ENCODE measurements at regions not wholly inside any gene's neighbourhood (a gene's known extent, or its start where the extent isn't known, plus 50 kb on each side); places are given as distances from the start of the nearest gene placed in this dataset.
A peak's percentile ranks its signal among the peaks of the same experiment; 100 is the strongest.

DNA sequence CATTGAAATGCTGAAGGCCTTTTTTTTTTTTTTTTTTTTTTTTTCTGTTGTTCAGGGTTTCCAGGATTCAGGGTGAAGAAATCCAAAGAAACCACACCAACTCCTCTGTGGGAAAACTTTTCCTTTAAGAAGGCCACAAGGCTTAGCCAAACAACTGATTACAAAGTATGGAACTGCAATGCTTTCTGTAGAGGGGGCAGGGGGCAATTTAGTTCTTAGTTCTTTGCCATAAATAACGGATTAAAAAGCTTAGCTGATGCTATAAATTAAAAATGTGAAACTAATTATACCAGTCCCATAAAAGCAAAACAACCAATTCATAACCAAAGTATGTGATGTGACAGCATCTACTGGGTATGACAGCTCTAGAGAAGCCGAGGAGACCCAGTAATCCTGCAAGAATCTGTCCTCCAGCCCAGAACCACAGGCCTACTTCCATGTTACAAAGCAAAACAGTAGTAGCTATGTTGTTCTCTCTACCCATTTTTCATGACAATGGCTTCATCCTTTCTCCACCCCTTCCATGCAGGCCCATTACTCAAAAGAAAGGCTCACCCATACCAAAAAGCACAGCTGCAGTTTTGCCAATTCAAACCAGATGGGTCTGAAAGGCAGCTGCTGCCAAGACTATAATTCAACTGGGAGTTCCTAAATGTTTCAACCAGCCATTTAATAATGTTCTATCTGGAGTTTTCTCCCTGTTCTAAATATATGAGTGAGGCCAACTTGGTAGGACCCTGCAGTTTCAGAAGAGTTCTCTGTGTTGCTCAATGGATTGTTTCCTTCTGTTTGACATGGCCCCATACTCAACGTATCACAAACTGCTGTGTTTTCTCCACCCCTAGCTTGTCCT, 167.1 kb upstream of the ZFHX3 start:
- no peak for DNase-seq (ENCODE audit: low spot score)

DNA sequence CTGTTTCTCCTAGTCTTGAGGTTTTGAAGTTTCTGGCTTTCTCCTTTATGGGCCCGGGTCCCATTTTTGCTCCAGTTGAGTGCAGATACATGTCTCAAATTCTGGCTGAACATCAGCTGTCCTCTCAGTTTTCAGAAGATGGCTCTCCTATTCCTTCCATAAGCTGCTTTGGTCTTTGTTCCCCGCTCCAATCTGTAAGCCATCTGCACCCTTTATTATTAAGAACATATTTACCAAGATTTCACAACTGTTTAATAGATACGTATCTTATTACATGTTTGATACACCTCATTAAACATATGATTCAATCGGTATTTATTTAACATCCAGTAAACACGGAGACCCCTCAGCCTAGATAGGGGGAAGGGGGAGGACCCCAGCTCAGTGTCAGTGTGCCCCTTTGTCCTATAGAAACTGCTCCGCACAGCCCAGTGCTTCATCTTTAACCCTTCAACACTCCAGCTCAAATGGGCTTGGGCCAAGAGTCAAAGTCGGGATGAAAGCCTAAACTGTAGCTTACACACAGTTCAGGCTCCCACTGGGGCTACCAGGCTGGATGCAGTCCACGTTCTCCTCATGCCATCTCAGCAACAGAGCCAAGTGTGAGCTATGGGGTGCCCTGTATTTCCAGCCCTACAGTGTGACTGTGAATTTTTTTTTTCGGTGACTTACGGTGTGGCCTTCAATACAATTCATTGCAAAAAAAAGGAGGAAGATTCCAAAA, 166.0 kb upstream of the ZFHX3 start:
- no peak for DNase-seq (ENCODE audit: low spot score)

DNA sequence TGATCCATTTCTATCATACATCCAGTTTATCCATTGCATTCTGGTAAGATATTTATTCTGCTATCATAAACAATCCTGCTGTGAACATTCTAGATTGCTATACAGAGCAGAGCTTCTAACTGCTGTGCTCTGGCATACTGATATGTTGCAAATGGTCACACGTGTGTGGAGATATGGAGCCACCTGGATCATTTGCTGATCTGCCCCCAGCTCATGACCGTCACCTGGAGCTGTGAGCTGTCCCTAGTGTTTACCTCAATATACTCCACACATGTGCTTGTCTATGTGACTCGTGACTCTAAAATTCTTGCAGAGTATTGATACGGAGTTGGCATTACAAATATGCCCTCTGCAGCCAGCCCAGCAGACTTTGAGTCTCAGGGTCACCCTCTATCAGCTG, 164.5 kb upstream of the ZFHX3 start:
- no peak for DNase-seq (ENCODE audit: low spot score)

DNA sequence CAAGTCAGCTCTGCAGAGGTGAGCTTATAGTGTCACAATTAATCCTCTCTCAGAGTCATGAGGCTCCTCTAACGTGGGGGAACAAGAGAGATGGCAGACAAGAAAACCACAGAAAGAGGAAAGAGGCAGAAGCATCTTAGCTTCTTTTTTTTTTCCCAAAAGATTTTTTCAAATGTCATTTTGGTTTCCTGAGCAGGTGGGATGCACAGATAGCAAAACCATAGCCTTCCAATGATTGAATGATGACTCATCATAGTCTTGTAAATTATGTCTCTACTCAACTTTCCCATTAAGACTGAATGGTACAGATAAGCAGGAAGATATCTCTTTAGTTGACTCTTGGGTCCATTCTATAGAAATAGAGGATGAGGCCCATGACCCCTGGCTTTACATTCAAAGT, 162.8 kb upstream of the ZFHX3 start:
- DNase-seq (ENCODE audit: low spot score), result no peak

DNA sequence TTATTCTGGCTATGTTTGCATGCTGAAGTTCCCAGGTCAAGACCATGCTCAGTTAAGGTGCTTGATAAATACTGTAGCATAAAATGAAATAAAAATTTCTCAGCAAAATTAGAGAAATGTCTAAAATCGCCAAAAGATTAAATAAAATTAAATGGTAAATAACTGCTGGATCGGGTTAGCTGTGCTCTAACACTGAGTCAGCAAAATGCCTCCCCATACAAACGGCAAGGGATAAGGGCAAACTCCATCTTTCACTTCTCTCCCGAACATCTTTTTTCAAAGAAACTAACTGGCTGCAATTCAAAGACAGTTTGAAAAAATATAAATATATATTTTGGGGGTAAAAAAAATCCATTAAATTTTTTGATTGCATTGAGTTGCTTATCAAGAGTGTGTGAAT, 162.2 kb upstream of the ZFHX3 start:
- DNase-seq (ENCODE audit: low spot score), result no peak

DNA sequence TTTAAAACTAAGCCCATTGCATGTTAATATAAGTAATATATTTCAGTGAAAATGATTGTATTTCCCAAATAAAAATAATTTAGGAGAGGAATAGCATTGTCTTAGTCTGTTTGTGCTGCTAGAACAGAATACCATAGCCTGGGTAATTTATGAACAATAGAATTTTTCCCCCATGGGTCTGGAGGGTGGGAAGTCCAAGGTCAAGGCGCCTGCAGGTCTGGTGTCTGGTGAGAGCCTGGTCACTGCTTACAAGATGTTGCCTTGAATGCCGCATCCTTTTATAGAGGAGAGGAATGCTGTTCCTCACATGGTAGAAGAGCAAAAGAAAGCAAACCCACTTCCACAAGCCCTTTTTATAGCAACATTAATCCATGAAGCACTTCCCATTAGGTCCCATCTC, 161.3 kb upstream of the ZFHX3 start:
- DNase-seq (ENCODE audit: low spot score), result no peak

DNA sequence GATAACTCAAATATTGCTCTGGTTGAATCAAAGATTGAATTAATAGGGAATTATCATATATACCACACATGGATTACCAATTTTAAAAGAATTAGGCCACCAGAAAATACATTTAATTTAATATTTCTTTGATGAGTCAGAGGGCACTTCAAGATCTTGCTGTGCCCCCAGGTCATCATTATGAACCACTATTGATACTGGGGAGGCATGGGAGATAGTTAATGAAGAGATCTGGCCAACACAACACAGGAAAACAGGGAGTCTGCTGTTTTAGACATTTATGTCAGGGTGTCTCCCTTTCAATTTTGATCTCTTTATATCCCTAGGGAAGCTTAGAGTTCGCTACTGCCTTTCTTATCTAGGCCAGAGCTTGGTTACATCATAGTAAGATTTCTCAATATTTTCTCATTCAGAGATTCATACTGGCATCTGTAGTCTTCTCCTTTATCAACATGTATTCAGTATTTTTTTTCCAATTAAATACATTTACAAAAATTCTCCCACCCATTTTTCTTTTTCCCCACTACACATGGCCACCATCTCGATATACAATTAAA, 158.3 kb upstream of the ZFHX3 start:
- DNase-seq (ENCODE audit: low spot score), result no peak

DNA sequence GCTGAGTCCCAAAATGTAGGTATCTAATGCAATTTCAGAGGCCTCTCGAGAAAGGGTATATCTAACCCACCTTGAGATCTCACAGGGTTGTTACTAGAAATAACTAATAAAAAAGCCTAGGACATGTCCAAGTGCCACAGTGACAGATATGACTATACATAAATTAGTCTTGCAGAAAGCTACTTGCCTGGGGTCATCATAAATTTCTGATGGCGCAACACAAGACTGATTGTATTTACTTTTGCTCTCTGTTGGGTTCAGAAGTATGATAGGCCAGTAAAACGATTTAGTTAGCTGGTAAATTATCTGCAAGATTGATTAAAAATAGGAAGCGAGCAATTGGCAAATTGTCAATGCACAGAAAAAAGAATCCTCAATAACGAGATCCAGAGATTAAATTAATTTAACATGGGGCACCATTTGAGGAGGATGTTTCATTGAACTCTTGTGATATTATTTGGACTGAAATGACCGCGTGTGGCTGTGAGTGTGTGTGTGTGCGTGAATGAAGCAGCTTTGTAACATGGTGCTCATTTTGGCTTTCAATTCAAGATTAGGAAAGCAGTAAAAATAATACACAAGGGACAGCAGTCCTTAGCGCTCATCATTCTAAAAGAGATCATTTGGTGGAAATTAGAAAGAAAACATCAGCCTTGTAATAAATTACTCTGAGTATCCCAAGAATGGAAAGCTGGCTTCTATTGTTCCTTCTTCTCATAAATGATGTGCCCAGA, 157.4 kb upstream of the ZFHX3 start:
- peak; percentile 28 for DNase-seq (ENCODE audit: low spot score)

DNA sequence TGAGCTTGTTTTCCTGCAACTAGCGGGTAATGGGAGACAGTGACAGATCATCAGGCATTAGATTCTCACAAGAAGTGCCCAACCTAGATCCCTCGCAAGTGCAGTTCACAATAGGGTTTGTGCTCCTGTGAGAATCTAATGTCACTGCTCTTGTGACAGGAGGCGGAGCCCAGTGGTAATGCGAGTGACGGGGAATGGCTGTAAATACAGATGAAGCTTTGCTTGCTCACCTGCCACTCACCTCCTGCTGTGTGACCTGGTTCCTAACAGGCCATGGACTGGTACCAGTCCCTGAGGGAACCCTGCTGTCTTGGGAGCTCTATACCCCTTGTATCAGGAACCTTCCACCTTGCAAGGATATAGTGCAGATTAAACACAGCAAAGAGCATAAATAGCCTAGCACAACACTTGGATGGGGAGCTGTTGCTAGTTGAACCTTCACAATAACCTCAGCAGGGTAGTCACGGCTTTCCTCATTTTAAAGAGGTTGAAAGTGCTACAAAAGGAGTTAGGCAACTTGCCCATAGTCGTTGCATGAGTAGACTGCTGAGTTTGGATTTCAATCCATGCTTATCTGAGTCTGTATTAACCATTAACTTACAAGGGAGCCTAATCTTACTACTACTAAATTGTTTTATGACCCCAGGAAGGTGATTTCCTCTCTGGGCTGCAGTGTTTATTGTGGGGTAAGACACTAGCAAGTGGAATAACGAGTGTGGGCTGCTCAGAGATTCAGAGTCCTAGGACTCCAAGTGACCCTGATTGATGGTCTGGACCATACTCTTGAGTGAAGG, 156.6 kb upstream of the ZFHX3 start:
- DNase-seq (ENCODE audit: low spot score), result peak; percentile 73

DNA sequence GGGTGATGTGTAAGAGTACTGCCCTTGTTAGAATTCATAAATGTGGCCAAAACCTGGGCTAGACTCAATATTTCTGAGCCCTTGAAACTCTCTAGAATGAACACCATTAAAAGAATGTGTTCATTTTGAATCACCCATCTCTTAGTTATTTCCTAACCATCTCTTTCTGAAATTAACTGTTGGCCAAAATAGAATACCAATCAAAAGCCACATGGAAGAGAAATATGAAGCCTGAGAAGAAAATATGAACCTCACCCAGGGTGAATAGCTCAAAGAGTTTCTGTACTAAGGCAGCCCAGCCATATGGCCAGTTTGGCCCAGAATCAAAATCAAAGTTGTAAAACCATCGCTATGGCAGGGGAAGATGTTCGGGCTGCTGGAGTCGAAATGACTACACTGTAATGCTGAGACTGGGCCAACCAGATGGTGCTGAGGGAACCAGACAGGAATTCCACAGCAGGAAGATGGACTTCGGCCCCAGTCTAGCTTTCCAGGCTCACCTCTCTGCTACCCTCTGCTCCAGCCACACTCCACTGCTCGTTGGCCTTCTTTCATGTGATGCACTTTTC, 154.3 kb upstream of the ZFHX3 start:
- DNase-seq (ENCODE audit: low spot score), result peak; percentile 22

DNA sequence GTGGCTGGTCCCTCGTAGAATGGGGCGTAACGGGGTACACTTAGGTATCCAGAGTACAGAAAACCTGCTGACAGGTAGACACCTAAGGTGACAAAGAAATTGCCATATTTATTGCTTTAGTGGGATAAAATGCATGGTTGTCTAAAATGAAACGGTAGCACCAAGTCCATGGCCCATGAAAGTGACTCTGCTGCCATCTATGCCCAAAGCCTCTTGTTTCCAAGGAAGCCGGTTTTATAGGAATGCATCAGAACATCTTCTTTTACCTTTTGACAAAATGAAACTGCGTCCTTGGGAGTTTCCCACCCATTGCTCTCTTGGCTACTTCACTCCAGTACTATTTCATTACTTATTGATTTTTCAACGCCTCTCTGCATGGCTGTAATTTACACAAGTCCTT, 151.3 kb upstream of the ZFHX3 start:
- DNase-seq (ENCODE audit: low spot score), result no peak

DNA sequence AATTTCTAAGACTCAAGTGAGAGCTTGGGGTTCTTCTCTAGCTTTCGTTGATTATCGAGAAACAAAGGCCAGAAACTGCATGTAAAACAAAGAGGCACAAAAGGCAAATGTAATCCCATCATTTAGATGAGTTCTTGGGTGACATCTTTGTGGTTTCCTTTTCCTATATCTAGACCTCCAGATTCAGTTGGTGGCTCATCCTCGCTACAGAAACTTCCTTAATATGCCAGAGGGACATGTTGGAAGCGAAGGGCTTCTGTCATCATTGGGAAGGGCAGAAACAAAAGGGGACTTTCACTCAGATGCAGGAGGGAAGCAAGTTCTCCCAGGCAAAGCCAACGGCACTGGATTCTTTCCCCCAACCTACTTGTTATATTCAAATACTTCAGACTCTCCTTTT, 150.6 kb upstream of the ZFHX3 start:
- DNase-seq (ENCODE audit: low spot score), result no peak

DNA sequence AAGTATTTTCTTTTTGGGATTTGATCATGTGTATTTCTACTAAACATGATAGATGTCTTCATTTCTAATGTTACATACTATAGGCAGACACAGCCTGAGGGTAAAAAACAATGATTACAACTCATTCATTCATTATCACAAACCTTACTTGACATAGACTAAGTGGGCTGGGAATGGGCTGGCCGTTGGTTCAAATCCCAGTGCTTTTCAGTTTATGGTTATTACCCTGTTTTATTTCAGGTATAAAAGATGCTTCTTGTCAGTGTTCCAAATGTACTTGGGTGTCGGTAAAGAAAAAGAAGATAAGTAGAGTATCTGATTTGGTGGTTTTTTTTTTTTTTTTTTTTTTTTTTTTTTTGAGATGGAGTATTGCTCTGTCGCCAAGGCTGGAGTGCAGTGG, 149.7 kb upstream of the ZFHX3 start:
- no peak for DNase-seq (ENCODE audit: low spot score)

DNA sequence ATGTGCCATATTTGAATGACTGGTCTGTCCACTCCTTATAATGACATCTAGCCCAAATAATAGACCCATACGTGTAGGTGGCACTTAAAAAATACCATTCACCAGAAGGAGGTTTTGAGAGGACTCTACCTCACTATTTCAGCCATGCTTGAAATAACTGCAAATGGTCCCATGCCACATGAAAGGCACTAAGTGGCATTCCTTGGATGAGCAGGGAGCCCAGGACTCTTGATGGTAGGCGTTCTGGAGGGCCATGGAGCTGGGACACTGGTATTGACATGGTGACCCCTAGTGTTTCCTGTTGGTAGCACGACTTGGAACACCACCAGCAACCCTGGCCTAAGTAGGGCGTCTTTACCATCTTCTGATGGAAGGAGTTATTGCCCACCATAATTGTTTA, 148.7 kb upstream of the ZFHX3 start:
- DNase-seq (ENCODE audit: low spot score), result peak; percentile 49

DNA sequence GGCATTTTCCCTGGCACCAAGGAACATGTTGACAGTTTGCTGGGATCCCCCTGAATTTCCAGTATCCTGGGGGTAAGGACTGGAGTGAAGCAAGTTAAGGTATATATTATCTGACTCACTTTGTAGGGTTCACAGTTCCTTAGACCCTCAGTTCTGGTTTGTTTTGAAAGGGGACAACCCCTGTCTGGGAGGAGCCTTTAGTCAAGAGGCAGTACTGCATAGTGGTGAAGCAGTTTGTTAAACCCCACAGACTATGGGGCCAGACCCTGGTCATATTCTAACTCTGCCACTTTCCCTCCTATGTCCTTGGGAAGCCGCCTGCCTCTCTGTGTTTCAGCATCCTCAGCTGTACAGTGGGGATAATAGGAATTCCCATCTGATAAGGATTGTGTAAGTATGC, 145.5 kb upstream of the ZFHX3 start:
- DNase-seq (ENCODE audit: low spot score), result no peak

DNA sequence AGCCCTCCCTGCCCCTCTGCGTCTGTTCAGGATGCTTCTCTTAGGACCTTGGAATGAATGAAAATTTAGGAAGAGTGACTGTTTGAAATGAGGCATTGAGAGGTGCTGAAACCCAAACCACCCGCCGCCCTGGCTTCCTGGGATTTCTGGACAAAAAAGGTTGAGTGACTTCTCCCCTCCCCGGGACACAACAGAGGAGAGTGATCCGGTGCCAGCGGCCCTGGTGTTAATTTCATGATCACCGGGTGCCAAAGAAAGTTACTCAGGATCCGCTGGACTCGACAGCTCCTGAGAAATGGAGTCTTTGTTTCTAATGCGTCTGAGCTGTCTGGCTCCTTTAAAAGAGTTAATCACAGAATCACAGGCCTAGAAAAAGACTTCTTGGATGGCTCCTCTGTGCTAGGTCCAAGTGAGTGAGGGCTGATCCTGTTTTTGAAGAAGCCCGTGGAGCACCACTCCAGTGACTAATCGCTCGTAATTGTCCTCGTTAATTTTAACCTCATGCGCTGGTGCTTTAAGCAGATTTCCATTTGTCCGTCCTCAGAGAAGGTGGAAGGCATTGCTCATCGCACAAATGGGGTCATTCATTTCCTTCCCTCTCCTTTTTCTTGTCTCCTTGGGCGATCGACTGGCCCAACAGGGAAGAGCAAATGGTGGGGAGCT, 144.4 kb upstream of the ZFHX3 start:
- no peak for DNase-seq (ENCODE audit: low spot score)

DNA sequence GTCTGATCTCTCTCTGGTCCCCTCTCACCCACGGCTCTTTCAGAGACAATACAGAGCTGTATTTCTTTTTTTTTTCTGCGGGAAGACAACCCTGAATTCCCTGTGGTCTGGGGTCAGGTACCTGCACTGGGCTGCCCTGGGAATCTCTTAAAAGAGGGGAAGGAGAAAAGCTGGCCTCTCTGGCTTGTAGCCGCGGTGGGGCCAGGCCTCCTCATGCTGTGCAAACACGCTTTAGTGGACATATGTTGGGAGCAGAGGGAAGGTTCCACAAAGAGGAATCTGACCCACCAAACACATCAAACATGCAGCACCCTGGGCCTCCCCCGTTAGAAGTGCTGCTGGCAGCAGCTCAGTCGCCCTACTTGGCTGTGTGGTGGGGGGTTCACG, 143.7 kb upstream of the ZFHX3 start:
- no peak for DNase-seq (ENCODE audit: low spot score)

DNA sequence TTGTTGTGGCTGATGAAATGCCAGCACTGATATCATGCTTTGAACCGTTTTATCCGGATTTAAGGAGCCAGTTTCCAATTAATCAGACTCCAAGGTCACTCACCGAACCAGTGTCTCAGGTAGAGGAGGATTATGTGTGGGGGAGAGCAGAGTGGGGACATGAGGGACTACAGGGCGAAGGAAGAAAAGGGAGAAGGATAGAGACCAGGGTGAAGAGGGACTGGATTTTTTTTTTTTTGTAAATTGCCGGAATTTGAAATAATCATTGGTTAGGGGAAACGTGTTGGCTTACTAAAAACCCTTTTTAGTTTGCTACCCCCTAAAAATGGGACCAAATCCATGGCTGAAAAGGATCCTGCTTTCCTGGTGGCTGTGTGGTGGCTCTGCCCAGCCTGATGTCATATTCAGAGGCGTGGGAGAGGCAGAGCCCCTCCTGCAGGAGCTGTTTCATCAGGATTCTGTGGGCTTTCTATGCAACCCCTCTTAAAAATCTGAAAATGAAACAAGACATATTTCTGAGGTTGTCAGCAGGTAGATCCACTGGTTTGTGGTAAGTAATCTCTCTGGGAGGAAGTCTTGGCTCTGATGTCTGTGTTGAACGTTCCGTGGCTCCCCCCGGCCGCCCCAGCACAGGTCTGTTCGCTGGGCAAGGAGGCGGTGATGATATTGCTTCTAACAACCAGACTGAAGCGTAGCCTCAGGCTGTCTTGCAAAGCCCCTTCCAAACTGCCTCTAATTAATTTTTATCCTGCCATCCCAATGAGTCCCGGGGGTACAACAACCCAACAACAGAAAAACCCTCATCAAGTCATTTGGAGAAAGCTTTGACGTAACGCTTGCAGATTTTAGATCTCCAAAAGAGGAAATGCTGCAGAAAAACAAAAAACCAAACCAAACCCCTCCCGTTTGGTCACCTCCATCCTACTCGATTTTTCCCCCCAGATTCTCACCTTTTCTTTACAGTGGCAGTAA, 143.0 kb upstream of the ZFHX3 start:
- no peak for DNase-seq (ENCODE audit: low spot score)

DNA sequence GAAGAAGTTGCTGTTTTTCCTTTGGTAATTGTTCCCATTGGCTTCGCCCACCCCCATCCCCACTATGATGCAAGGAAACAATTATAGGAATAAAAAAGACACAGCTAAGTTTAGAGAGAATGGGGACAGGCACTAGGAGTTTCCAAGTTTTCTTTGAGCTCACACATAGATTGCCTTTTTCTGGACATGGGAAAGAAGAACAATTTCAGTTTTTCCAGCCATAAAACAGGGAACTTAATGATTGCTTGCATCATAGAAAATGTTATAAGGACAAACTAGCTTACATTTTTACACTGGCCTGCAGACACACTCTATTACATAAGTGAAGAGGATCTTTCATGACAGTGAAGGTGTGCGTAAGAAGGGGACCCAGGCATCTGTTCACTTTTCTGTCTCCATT, 142.3 kb upstream of the ZFHX3 start:
- no peak for DNase-seq (ENCODE audit: low spot score)

DNA sequence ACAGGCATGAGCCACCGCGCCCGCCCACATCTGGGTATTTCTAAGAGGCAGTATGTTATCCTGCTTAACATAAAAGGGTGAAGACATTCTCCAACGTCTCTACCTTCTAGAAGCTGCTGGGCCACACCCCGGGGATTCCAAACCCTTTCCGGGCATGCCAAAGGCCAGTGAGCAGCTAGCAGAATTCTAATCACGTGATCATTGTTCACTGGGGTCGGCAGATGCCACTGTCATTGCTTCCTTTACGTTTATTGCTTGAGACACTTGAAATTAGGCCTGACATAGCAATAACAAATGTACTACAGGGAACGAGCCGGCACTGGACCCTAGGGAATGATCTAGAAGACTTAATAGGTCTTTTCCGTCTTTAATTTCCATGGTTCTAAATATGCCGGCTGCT, 141.2 kb upstream of the ZFHX3 start:
- DNase-seq (ENCODE audit: low spot score), result no peak
